GM13976 (cell line): ENCODE measurements at regions not wholly inside any gene's neighbourhood (a gene's known extent, or its start where the extent isn't known, plus 50 kb on each side); places are given as distances from the start of the nearest gene placed in this dataset.

ENCODE experiments used
- DNase-seq: peaks from one replicate; pipeline ENCODE4 v3.0.0; 2012; ENCODE audit warnings: low spot score
- CTCF ChIP-seq: IDR thresholded peaks from 2 replicates; pipeline ENCODE4 v1.5.1; 2012; ENCODE audit warnings: borderline replicate concordance, mild to moderate bottlenecking; ENCODE audit not compliant: insufficient read depth; ENCODE audit errors: extremely low read depth, missing control alignments, control extremely low read depth
- in situ Hi-C: fragments of 300-500 bp; cut with MboI; formaldehyde crosslinking; loops from one replicate; pipeline ENCODE4 v1.12.0; 2022; ENCODE audit warnings: low sequenced_read_pairs, mixed read lengths, inconsistent platforms; ENCODE audit not compliant: unreplicated experiment

DNA sequence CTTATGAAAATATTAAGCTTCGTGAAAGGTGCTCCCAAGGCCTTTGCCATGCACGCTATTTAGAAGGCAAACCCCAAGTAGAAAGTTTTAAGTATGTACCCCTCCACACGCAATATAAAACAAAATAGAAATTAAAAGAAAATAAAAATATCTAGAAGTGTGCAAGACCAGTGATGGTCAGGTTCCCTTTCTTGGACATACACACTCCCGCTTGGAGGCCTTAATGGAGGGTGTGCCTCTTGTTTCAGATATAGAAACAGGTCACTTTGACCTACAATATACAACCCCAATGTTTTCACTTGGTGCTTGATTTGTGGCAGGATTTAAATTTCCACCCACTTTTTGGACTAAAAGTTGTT, 127.4 kb upstream of the STC2 start:
- no peak for TF ChIP-seq CTCF
- in situ Hi-C loops: no loop called here
- no peak for DNase-seq

DNA sequence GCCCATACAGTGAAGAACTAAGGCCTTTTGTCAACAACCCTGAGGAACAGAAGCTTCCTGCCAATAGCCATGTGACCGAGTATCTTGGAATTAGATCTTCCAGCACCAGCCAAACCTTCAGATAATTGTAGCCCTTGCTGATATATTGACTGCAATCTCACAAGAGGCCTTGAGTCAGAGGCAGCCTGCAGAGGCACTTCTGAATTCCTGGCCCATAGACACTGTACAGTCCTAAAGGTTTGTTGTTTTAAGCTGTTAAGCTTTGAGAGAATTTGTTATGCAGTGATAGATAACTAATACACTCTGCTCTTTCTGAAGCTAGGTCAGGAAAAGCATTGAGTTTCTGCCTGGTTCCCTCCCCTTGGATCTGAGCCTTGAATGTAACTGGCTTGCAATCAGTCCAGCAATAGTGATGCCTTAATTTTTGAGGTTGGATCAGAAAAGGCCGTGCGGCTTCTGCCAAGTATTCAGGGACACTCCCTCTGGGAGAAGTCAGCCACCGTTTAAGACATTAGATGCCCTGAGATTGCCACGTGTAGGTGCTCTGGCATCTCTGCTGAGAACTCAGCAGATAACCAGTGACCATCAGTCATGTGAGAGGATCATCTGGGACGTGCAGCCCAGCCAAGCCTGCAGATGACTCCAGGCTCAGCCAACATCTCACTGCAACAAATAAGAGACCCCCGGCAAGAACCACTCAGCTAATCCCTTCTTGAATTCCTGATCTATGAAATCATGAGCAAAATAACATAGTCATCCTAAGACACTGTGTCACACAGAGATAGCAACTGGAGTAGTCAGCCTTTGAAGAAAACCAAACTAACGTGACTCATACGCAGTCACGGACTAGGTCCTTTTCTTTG, 126.8 kb upstream of the STC2 start:
- no peak for DNase-seq
- no peak for TF ChIP-seq CTCF
- in situ Hi-C loops: no loop called here

DNA sequence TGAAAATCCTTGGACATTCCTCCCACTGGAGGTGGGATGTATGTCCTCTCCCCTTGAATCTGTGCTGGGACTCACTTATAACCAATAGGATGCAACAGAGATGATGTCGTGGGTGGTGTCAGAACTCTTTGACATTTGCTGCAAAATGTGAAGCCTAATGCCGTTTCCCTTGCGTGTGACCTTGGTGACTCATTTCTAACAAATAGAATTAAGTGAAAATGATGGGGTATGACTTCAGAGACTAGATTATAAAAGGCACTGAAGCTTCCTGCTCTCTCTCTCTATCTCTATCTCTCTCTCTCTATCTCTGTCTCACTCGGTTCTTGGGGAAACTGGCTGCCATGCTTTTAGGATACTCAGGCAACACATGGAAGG, 126.1 kb upstream of the STC2 start:
- in situ Hi-C loops: no loop called here
- DNase-seq: no peak
- no peak for TF ChIP-seq CTCF

DNA sequence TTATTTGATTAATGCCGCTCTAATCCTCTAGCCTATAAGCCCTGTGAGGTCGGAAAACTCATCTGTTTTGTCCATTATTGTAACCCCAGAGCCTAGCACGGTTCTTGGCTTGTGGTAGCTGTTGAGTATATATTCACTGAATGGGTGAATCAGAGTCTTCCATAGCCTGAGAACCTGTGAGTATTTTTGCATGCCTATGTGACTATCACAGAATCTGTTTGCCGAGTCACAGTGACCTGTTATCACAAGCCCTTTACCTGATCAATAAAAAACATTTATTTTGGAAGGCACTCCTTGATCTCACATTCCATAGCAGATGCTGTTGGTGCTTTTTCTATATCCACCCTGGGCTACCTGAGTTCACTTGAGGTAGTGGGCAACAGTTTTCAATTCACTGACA, 125.0 kb upstream of the STC2 start:
- no peak for DNase-seq
- TF ChIP-seq CTCF: no peak
- in situ Hi-C loops: no loop called here

- no peak for DNase-seq
- in situ Hi-C loops: no loop called here
- no peak for TF ChIP-seq CTCF
Measured at GRCh38 chr5:173452119-173452905, 124.1 kb upstream of the STC2 start.

GRCh38 chr5:173451651-173452050, 123.4 kb upstream of the STC2 start:
- in situ Hi-C loops: no loop called here
- no peak for DNase-seq
- TF ChIP-seq CTCF: no peak
